MM.1S (cell line): ENCODE measurements at regions not wholly inside any gene's neighbourhood (a gene's known extent, or its start where the extent isn't known, plus 50 kb on each side); places are given as distances from the start of the nearest gene placed in this dataset.

Source experiments
- EZH2 ChIP-seq: fragments of 300-600 bp; sonication (generic); optimal IDR thresholded peaks from 2 replicates; pipeline ENCODE3; 2017; ENCODE audit warnings: low read depth, mild to moderate bottlenecking, antibody characterized with exemption, low read length, mixed read lengths
- EZH2phosphoT487 ChIP-seq: fragments of 300-600 bp; sonication (generic); IDR thresholded peaks from 2 replicates; pipeline ENCODE4 v1.6.1; 2018; ENCODE audit warnings: antibody characterized with exemption, low read length
- TF ChIP-seq, protein P1 (sequence below): fragments of 300-600 bp; sonication (generic); IDR thresholded peaks from 2 replicates; pipeline ENCODE4 v1.5.1; 2016; ENCODE audit warnings: antibody characterized with exemption, low read length, mixed read lengths

DNA sequence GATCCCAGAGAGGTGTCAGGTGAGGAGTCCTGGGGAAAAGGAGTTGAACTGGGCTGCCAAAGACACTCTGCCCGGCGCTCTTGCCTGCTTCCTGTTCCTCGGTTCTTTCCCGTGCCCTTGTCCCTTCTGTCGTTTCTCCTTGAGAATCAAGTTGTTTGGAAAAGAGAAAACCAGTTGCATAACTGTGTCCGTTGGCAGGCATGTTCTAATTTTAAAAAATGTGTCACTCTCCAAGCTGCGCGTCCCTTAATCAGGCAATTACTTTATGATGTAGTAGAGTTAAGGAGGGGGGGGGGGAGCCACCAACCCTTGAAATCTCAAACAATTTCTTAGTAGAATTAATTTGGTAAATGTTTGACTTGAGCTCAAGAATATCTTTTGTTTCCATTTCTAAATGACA, 105.9 kb upstream of the IGSF21 start:
- TF ChIP-seq, protein P1, sequence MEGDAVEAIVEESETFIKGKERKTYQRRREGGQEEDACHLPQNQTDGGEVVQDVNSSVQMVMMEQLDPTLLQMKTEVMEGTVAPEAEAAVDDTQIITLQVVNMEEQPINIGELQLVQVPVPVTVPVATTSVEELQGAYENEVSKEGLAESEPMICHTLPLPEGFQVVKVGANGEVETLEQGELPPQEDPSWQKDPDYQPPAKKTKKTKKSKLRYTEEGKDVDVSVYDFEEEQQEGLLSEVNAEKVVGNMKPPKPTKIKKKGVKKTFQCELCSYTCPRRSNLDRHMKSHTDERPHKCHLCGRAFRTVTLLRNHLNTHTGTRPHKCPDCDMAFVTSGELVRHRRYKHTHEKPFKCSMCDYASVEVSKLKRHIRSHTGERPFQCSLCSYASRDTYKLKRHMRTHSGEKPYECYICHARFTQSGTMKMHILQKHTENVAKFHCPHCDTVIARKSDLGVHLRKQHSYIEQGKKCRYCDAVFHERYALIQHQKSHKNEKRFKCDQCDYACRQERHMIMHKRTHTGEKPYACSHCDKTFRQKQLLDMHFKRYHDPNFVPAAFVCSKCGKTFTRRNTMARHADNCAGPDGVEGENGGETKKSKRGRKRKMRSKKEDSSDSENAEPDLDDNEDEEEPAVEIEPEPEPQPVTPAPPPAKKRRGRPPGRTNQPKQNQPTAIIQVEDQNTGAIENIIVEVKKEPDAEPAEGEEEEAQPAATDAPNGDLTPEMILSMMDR = no peak
- no peak for TF ChIP-seq EZH2
- no peak for TF ChIP-seq EZH2phosphoT487
